Mesenchymal stem cell (in vitro differentiated cells and primary cell): ENCODE measurements at regions not wholly inside any gene's neighbourhood (a gene's known extent, or its start where the extent isn't known, plus 50 kb on each side); places are given as distances from the start of the nearest gene placed in this dataset.

ENCODE experiments used
- DNase-seq: peaks from one replicate; pipeline ENCODE4 v3.0.0-alpha.2; 2013
- H2AFZ ChIP-seq: one replicate; pipeline ENCODE4 v1.6.1; 2013; ENCODE audit warnings: low read depth, mild to moderate bottlenecking, control low read depth, inconsistent platforms, low read length, moderate library complexity
- H2AK5ac ChIP-seq: 2 replicates; pipeline ENCODE4 v1.6.1; 2013; ENCODE audit warnings: low read length, moderate library complexity, mild to moderate bottlenecking, inconsistent platforms; ENCODE audit not compliant: severe bottlenecking
- H2BK120ac ChIP-seq: one replicate; pipeline ENCODE4 v1.6.1; 2013; ENCODE audit warnings: low read depth, mild to moderate bottlenecking, inconsistent platforms, low read length, moderate library complexity
- H2BK12ac ChIP-seq, 2 experiments: one replicate each; pipeline ENCODE4 v1.6.1; 2013; ENCODE audit warnings: inconsistent platforms in 2 of 2, low read length in 2 of 2, mild to moderate bottlenecking in 2 of 2, moderate library complexity in 2 of 2, control low read depth in 1 of 2
- H2BK15ac ChIP-seq: one replicate; pipeline ENCODE4 v1.6.1; 2013; ENCODE audit warnings: mild to moderate bottlenecking, low read depth, inconsistent platforms; ENCODE audit not compliant: poor library complexity, severe bottlenecking
- H2BK5ac ChIP-seq: 2 replicates; pipeline ENCODE4 v1.6.1; 2013; ENCODE audit warnings: low read depth, mild to moderate bottlenecking, low read length, control low read depth, inconsistent platforms; ENCODE audit not compliant: poor library complexity, severe bottlenecking
- H3K14ac ChIP-seq, 2 experiments: one replicate each; pipeline ENCODE4 v1.6.1; 2013; ENCODE audit warnings: inconsistent platforms in 2 of 2, low read length in 2 of 2, control low read depth in 1 of 2, mild to moderate bottlenecking in 1 of 2, moderate library complexity in 1 of 2
- H3K18ac ChIP-seq, 2 experiments: one replicate each; pipeline ENCODE4 v1.6.1; 2013; ENCODE audit warnings: inconsistent platforms in 2 of 2, low read length in 2 of 2, control low read depth in 1 of 2, low read depth in 1 of 2, mild to moderate bottlenecking in 1 of 2
- H3K23ac ChIP-seq, 2 experiments: one replicate each; pipeline ENCODE4 v1.6.1; 2013; ENCODE audit warnings: inconsistent platforms in 2 of 2, low read length in 2 of 2, mild to moderate bottlenecking in 2 of 2, moderate library complexity in 2 of 2, control low read depth in 1 of 2
- H3K27ac ChIP-seq: 2 replicates; pipeline ENCODE4 v1.5.1; 2013; ENCODE audit warnings: mild to moderate bottlenecking, moderate library complexity, low read length, control low read depth, inconsistent platforms; ENCODE audit not compliant: poor library complexity, severe bottlenecking
- H3K27me3 ChIP-seq, 2 experiments: 2 replicates each; pipeline versions ENCODE4 v1.6.1 to v1.7.0; 2013; ENCODE audit warnings: low read length in 2 of 2, mild to moderate bottlenecking in 2 of 2, moderate library complexity in 2 of 2, control low read depth in 1 of 2, inconsistent platforms in 1 of 2; ENCODE audit not compliant: control insufficient read depth in 1 of 2, insufficient read depth in 1 of 2
- H3K36me3 ChIP-seq, 2 experiments: 2 replicates each; pipeline versions ENCODE4 v1.6.1 to v1.7.0; 2013; ENCODE audit warnings: low read length in 2 of 2, control low read depth in 1 of 2, inconsistent platforms in 1 of 2, low read depth in 1 of 2, mild to moderate bottlenecking in 1 of 2; ENCODE audit not compliant: insufficient read depth in 2 of 2, control insufficient read depth in 1 of 2
- H3K4ac ChIP-seq, 2 experiments: one replicate each; pipeline ENCODE4 v1.6.1; 2013; ENCODE audit warnings: inconsistent platforms in 2 of 2, low read length in 2 of 2, mild to moderate bottlenecking in 2 of 2, moderate library complexity in 2 of 2, control low read depth in 1 of 2, low read depth in 1 of 2
- H3K4me1 ChIP-seq: 2 replicates; pipeline ENCODE4 v1.6.1; 2013; ENCODE audit warnings: low read depth, low read length, control low read depth; ENCODE audit not compliant: control insufficient read depth, insufficient read depth
- H3K4me2 ChIP-seq: 2 replicates; pipeline ENCODE4 v1.6.1; 2013; ENCODE audit warnings: low read length, mild to moderate bottlenecking, inconsistent platforms; ENCODE audit not compliant: poor library complexity, severe bottlenecking
- H3K4me3 ChIP-seq, 2 experiments: 2 replicates each; pipeline versions ENCODE4 v1.5.1 to v1.7.0; 2013; ENCODE audit warnings: low read length in 2 of 2, mild to moderate bottlenecking in 2 of 2, control low read depth in 1 of 2, low read depth in 1 of 2; ENCODE audit not compliant: insufficient read depth in 1 of 2
- H3K79me1 ChIP-seq: replicated peaks from 2 replicates; pipeline ENCODE4 v1.6.1; 2013; ENCODE audit warnings: mild to moderate bottlenecking, control low read depth, low read length, inconsistent platforms; ENCODE audit not compliant: poor library complexity, severe bottlenecking
- H3K9ac ChIP-seq: 2 replicates; pipeline ENCODE4 v1.7.0; 2013; ENCODE audit warnings: mild to moderate bottlenecking, low read length, moderate library complexity
- H3K9me3 ChIP-seq: 2 replicates; pipeline ENCODE4 v1.7.0; 2013; ENCODE audit warnings: mild to moderate bottlenecking, low read length; ENCODE audit not compliant: control insufficient read depth
- H4K8ac ChIP-seq: one replicate; pipeline ENCODE4 v1.6.1; 2013; ENCODE audit warnings: inconsistent platforms, mild to moderate bottlenecking, low read length, moderate library complexity
- H4K91ac ChIP-seq: one replicate; pipeline ENCODE4 v1.6.1; 2013; ENCODE audit warnings: mild to moderate bottlenecking, low read length, inconsistent platforms
- WGBS: methylation state at CpG from one replicate; pipeline ENCODE4 v1.1.7; 2013; ENCODE audit warnings: mixed read lengths; 5-methylcytosine and 5-hydroxymethylcytosine counted together

GRCh38 chr2:60317844-60318243 is 235.6 kb downstream of the BCL11A start:
- no peak overlapping the region for H3K4me2 ChIP-seq
- H2BK120ac ChIP-seq: no peak overlapping the region
- H2AK5ac ChIP-seq: no peak overlapping the region
- no peak overlapping the region for H3K14ac ChIP-seq
- WGBS: 67% methylated on average over 8 of the region's 8 CpGs
- no peaks in the 10 kb centered on the region for H3K4me1 ChIP-seq
- H3K4ac ChIP-seq: no peak overlapping the region
- H3K4me3 ChIP-seq: no peak overlapping the region
- H3K27ac ChIP-seq: no peak overlapping the region
- no peak overlapping the region for H3K23ac ChIP-seq
- H3K9me3 ChIP-seq: no peaks in the 10 kb centered on the region
- H3K18ac ChIP-seq: no peak overlapping the region
- peaks cover 8 to 18% of the 10 kb centered on the region in 2 experiments for H3K27me3 ChIP-seq
- no peak overlapping the region for H2AFZ ChIP-seq
- H4K8ac ChIP-seq: no peak overlapping the region
- no peak overlapping the region for H3K9ac ChIP-seq
- no peaks in the 10 kb centered on the region for H3K79me1 ChIP-seq
- H4K91ac ChIP-seq: no peak overlapping the region
- no peak overlapping the region for H2BK15ac ChIP-seq
- H3K36me3 ChIP-seq: no peaks in the 10 kb centered on the region
- no peak overlapping the region for H2BK12ac ChIP-seq
- DNase-seq: no peak
- H2BK5ac ChIP-seq: no peak overlapping the region

DNA sequence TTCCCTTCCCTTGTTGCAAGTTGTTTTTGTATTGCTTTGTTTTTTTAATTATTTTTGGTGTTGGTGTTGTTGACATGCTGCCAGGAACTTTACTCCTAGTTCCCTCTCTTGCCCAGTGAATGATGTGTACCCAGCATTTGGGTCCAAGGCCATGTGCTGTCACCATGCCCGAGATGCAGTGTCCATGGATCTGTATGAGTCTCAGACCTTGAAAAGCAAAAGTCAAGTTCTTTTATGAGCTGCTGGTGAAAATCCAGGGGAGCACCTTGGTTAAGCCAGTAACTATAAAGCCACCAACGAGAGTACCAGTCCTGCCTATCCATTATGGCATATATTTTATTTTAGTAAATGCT is 236.4 kb downstream of the BCL11A start:
- Histone ChIP-seq H2AK5ac (no peak overlapping the region), H3K14ac (no peak overlapping the region), H3K9ac (no peak overlapping the region), H3K79me1 (no peaks in the 10 kb centered on the region), H4K91ac (no peak overlapping the region), H3K4ac (no peak overlapping the region), H3K4me3 (no peak overlapping the region), H3K4me2 (no peak overlapping the region), H3K18ac (no peak overlapping the region), H2BK12ac (no peak overlapping the region), H3K4me1 (no peaks in the 10 kb centered on the region), H2AFZ (no peak overlapping the region), H3K36me3 (no peaks in the 10 kb centered on the region), H3K9me3 (no peaks in the 10 kb centered on the region), H4K8ac (no peak overlapping the region), H3K23ac (no peak overlapping the region), H3K27ac (no peak overlapping the region), H2BK5ac (no peak overlapping the region), H3K27me3 (peaks cover 8 to 18% of the 10 kb centered on the region in 2 experiments), H2BK15ac (no peak overlapping the region), H2BK120ac (no peak overlapping the region)
- DNase-seq: no peak
- 67% methylated on average over 2 of the region's 2 CpGs for WGBS

DNA sequence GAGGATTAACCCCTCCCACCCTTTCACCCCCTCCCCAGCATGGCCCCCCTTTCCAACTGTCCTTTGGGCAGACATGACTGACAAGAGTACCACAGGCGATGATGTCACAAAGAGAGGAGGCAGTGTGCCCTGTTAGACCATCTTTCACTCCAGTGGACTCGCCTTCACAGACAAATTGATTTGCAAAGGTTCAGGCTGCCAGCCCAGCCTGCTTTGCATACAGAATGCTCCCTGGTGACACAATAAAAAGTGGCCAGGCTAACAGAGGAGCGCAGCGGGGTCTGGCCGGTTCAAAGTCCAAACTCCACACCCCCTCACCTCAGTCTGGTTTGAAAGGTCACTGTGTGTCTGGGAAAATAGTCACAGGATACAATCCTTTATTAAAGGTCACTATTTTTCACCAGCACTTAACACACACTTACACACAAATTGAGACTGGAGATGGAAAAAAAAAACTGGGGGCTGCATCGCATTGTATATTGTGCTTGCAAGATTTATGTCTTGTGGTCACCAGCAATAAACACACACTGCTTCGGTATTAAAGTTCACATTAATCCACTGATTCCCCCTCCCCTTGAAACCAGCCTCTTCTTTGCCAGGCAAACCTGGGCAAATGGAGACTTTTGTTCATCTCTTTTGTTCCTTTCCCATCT is 236.9 kb downstream of the BCL11A start:
- no peaks in the 10 kb centered on the region for H3K4me1 ChIP-seq
- H3K27ac ChIP-seq: no peak overlapping the region
- H2BK12ac ChIP-seq: no peak overlapping the region
- H3K36me3 ChIP-seq: no peaks in the 10 kb centered on the region
- H3K27me3 ChIP-seq: peaks cover 8 to 18% of the 10 kb centered on the region in 2 experiments
- no peak overlapping the region for H2BK5ac ChIP-seq
- no peak overlapping the region for H2AK5ac ChIP-seq
- H3K23ac ChIP-seq: no peak overlapping the region
- H2AFZ ChIP-seq: no peak overlapping the region
- no peak overlapping the region for H4K91ac ChIP-seq
- H2BK120ac ChIP-seq: no peak overlapping the region
- H3K79me1 ChIP-seq: no peaks in the 10 kb centered on the region
- H3K4me3 ChIP-seq: no peak overlapping the region
- WGBS: 52% methylated on average over 7 of the region's 7 CpGs
- no peak overlapping the region for H2BK15ac ChIP-seq
- H4K8ac ChIP-seq: no peak overlapping the region
- H3K14ac ChIP-seq: no peak overlapping the region
- H3K18ac ChIP-seq: no peak overlapping the region
- no peak for DNase-seq
- H3K9me3 ChIP-seq: no peaks in the 10 kb centered on the region
- H3K4me2 ChIP-seq: no peak overlapping the region
- no peak overlapping the region for H3K9ac ChIP-seq
- H3K4ac ChIP-seq: no peak overlapping the region

DNA sequence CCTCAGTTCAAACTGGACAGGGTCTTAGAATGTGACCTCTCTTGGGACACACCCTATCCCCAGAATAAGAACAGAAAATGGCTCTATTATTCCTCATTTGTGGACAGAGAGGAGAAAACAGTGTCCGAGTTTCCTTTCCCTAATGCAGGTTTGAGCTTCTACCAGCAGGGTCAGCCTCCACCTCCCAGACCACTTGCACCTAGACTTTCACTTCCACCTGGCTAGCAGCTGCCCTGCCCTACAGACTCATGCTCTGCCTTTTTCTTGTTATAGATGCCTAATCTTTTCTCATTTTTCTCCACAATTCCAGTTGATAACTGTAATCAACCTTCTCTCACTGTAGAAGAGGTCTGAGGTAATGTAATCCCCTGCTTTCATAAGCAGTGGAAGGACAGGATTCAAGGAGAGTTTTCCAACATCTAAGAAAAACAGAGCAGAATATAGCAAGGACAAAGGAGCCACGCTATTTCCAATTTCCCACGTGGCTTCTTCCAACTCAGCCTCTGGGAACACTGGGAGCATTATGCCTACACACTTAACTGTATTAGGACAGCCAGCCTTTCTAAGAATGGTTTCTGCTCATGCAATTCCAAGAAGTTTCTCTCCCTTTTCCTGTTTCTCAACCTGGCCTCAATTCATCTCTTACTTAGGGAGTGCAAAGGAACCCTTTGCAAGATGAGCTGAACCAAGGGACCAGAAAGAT is 239.8 kb downstream of the BCL11A start:
- Histone ChIP-seq H3K9me3 (no peaks in the 10 kb centered on the region), H4K8ac (no peak overlapping the region), H2BK15ac (no peak overlapping the region), H3K79me1 (no peaks in the 10 kb centered on the region), H3K4ac (no peak overlapping the region), H3K14ac (no peak overlapping the region), H3K18ac (no peak overlapping the region), H4K91ac (no peak overlapping the region), H3K9ac (no peak overlapping the region), H2BK5ac (no peak overlapping the region), H2AK5ac (no peak overlapping the region), H3K4me3 (no peak overlapping the region), H2AFZ (no peak overlapping the region), H3K27ac (no peak overlapping the region), H2BK12ac (no peak overlapping the region), H3K36me3 (no peaks in the 10 kb centered on the region), H3K27me3 (peaks cover 0 to 6% of the 10 kb centered on the region in 2 experiments), H3K23ac (no peak overlapping the region), H2BK120ac (no peak overlapping the region), H3K4me1 (no peaks in the 10 kb centered on the region), H3K4me2 (no peak overlapping the region)
- WGBS: 77% methylated on average over 3 of the region's 3 CpGs
- no peak for DNase-seq
